ENCODE measurements at regions not wholly inside any gene's neighbourhood (a gene's known extent, or its start where the extent isn't known, plus 50 kb on each side); places are given as distances from the start of the nearest gene placed in this dataset.

GRCh38 chr9:16290169-16290568 lies 580.3 kb downstream of the BNC2 start:
- TF ChIP-seq EZH2phosphoT487 (IDR thresholded peaks at IDR 0.05; ENCODE audit: borderline replicate concordance, low read depth, low read length) = no peak
- TF ChIP-seq CTCF (conservative IDR thresholded peaks at IDR 0.05; ENCODE audit: low read length) = no peak
- Histone ChIP-seq H3K79me2 (ENCODE audit: insufficient read depth, low read depth, low read length) (no peaks in the 10 kb centered on the region), H3K27ac (ENCODE audit: low read depth, low read length, poor library complexity, severe bottlenecking) (no peak overlapping the region), H3K4me3 (ENCODE audit: low read depth, low read length, poor library complexity, severe bottlenecking) (no peak overlapping the region), H3K9me2 (ENCODE audit: insufficient read depth, low read length) (no peaks in the 10 kb centered on the region), H3K4me2 (ENCODE audit: low read length) (no peak overlapping the region), H4K20me1 (ENCODE audit: insufficient read depth, low read length) (no peaks in the 10 kb centered on the region), H3K36me3 (ENCODE audit: insufficient read depth, low read length) (no peaks in the 10 kb centered on the region), H2AFZ (ENCODE audit: low read length) (no peak overlapping the region), H3K9me3 (ENCODE audit: low read length) (no peaks in the 10 kb centered on the region), H3K4me1 (ENCODE audit: insufficient read depth, low read length, poor library complexity, severe bottlenecking) (no peaks in the 10 kb centered on the region)
- intact Hi-C loops (cut with micrococcal nuclease; ENCODE audit: unreplicated experiment) = no loop called here
- POLR2A ChIA-PET = interaction anchor here (0.5 kb wide), 1 partner anchor 102 kb away, joined by 3 read pairs; no protein-coding TSS in a partner anchor
- DNase-seq (ENCODE audit: low spot score) = no peak
- no TSS peak for BruUV-seq (replicated peaks)
- CTCF ChIA-PET (ENCODE audit: unreplicated experiment) = no interaction called here

- no peaks in the 10 kb centered on the region for H3K9me3 ChIP-seq (ENCODE audit: low read length)
- BruUV-seq (replicated peaks) = no TSS peak
Observed at GRCh38 chr9:16291921-16292320, 578.5 kb downstream of the BNC2 start.

GRCh38 chr9:16293610-16294009 lies 576.9 kb downstream of the BNC2 start:
- Histone ChIP-seq H3K27ac (ENCODE audit: low read depth, low read length, poor library complexity, severe bottlenecking) (no peak overlapping the region), H4K20me1 (ENCODE audit: insufficient read depth, low read length) (no peaks in the 10 kb centered on the region), H3K4me2 (ENCODE audit: low read length) (no peak overlapping the region), H3K4me3 (ENCODE audit: low read depth, low read length, poor library complexity, severe bottlenecking) (no peak overlapping the region), H3K79me2 (ENCODE audit: insufficient read depth, low read depth, low read length) (no peaks in the 10 kb centered on the region), H3K9me2 (ENCODE audit: insufficient read depth, low read length) (no peaks in the 10 kb centered on the region), H2AFZ (ENCODE audit: low read length) (no peak overlapping the region), H3K36me3 (ENCODE audit: insufficient read depth, low read length) (no peaks in the 10 kb centered on the region), H3K9me3 (ENCODE audit: low read length) (no peaks in the 10 kb centered on the region), H3K4me1 (ENCODE audit: insufficient read depth, low read length, poor library complexity, severe bottlenecking) (no peaks in the 10 kb centered on the region)
- no peak for DNase-seq (ENCODE audit: low spot score)
- BruUV-seq (replicated peaks) = no TSS peak
- TF ChIP-seq CTCF (conservative IDR thresholded peaks at IDR 0.05; ENCODE audit: low read length) (no peak), EZH2phosphoT487 (IDR thresholded peaks at IDR 0.05; ENCODE audit: borderline replicate concordance, low read depth, low read length) (no peak)
- ChIA-PET POLR2A (no interaction called here), CTCF (ENCODE audit: unreplicated experiment) (no interaction called here)
- intact Hi-C loops (cut with micrococcal nuclease; ENCODE audit: unreplicated experiment) = no loop called here

More at GRCh38 chr9:16291921-16292320, 578.5 kb downstream of the BNC2 start:
- H2AFZ ChIP-seq (ENCODE audit: low read length) = no peak overlapping the region
- intact Hi-C loops (cut with micrococcal nuclease; ENCODE audit: unreplicated experiment) = no loop called here
- no peaks in the 10 kb centered on the region for H3K9me2 ChIP-seq (ENCODE audit: insufficient read depth, low read length)
- CTCF ChIA-PET (ENCODE audit: unreplicated experiment) = no interaction called here
- H3K27ac ChIP-seq (ENCODE audit: low read depth, low read length, poor library complexity, severe bottlenecking) = no peak overlapping the region
- H3K4me3 ChIP-seq (ENCODE audit: low read depth, low read length, poor library complexity, severe bottlenecking) = no peak overlapping the region
- no peak overlapping the region for H3K4me2 ChIP-seq (ENCODE audit: low read length)
- no peaks in the 10 kb centered on the region for H3K4me1 ChIP-seq (ENCODE audit: insufficient read depth, low read length, poor library complexity, severe bottlenecking)
- TF ChIP-seq CTCF (conservative IDR thresholded peaks at IDR 0.05; ENCODE audit: low read length) (no peak), EZH2phosphoT487 (IDR thresholded peaks at IDR 0.05; ENCODE audit: borderline replicate concordance, low read depth, low read length) (no peak)
- DNase-seq (ENCODE audit: low spot score) = no peak
- POLR2A ChIA-PET = no interaction called here
- H3K36me3 ChIP-seq (ENCODE audit: insufficient read depth, low read length) = no peaks in the 10 kb centered on the region
- no peaks in the 10 kb centered on the region for H4K20me1 ChIP-seq (ENCODE audit: insufficient read depth, low read length)
- H3K79me2 ChIP-seq (ENCODE audit: insufficient read depth, low read depth, low read length) = no peaks in the 10 kb centered on the region
